Breast epithelium (tissue), 3 donors: ENCODE measurements at regions not wholly inside any gene's neighbourhood (a gene's known extent, or its start where the extent isn't known, plus 50 kb on each side); places are given as distances from the start of the nearest gene placed in this dataset.
"Not testable (repeated sequence)": the region's sequence is repeated elsewhere in the genome, so short reads cannot be mapped to it uniquely, and the experiment has no call there.

Source experiments
- CTCF ChIP-seq, 3 donors: fragments of 450-650 bp; IDR thresholded peaks; one replicate each; pipeline ENCODE4 v1.5.1; 2016 to 2017; ENCODE audit warnings: antibody characterized with exemption in 3 of 3, mild to moderate bottlenecking in 3 of 3, moderate library complexity in 3 of 3
- POLR2A ChIP-seq: fragments of 450-650 bp; IDR thresholded peaks from one replicate; pipeline ENCODE4 v1.6.1; 2016; ENCODE audit warnings: antibody characterized with exemption, mild to moderate bottlenecking, moderate library complexity

- not testable (repeated sequence) for TF ChIP-seq CTCF (IDR thresholded peaks at IDR 0.05); POLR2A
These were observed 460.0 kb downstream of the PREX1 start for GRCh38 chr20:48367541-48368358.
